H9 (cell line): ENCODE measurements at regions not wholly inside any gene's neighbourhood (a gene's known extent, or its start where the extent isn't known, plus 50 kb on each side); places are given as distances from the start of the nearest gene placed in this dataset.

Experiments used
- DNase-seq: peaks from one replicate; pipeline ENCODE4 v3.0.0-alpha.2; 2017
- H2AFZ ChIP-seq: one replicate; pipeline ENCODE4 v1.6.1; 2013; ENCODE audit warnings: mild to moderate bottlenecking, low read length, control low read depth, moderate library complexity
- H2AK5ac ChIP-seq: 2 replicates; pipeline ENCODE4 v1.6.1; 2013; ENCODE audit warnings: low read length, control low read depth, mixed read lengths; ENCODE audit not compliant: insufficient read length
- H2BK120ac ChIP-seq: one replicate; pipeline ENCODE4 v1.6.1; 2013; ENCODE audit warnings: low read depth, mild to moderate bottlenecking, low read length, control low read depth, inconsistent platforms; ENCODE audit not compliant: poor library complexity, severe bottlenecking
- H2BK12ac ChIP-seq: 2 replicates; pipeline ENCODE4 v1.6.1; 2013; ENCODE audit warnings: low read length, control low read depth, mixed read lengths, low read depth; ENCODE audit not compliant: insufficient read length
- H2BK15ac ChIP-seq: 2 replicates; pipeline ENCODE4 v1.6.1; 2013; ENCODE audit warnings: low read depth, low read length, control low read depth
- H2BK20ac ChIP-seq: one replicate; pipeline ENCODE4 v1.6.1; 2013; ENCODE audit warnings: low read depth, mild to moderate bottlenecking, low read length, control low read depth, inconsistent platforms; ENCODE audit not compliant: poor library complexity, severe bottlenecking
- H2BK5ac ChIP-seq: 2 replicates; pipeline ENCODE4 v1.6.1; 2013; ENCODE audit warnings: low read length, control low read depth, mixed read lengths; ENCODE audit not compliant: insufficient read length
- H3K14ac ChIP-seq: 2 replicates; pipeline ENCODE4 v1.6.1; 2013; ENCODE audit warnings: low read length, control low read depth; ENCODE audit not compliant: insufficient read depth
- H3K18ac ChIP-seq: 2 replicates; pipeline ENCODE4 v1.6.1; 2013; ENCODE audit warnings: low read depth, mild to moderate bottlenecking, mixed read lengths, low read length, control low read depth; ENCODE audit not compliant: insufficient read length
- H3K23ac ChIP-seq: 2 replicates; pipeline ENCODE4 v1.6.1; 2013; ENCODE audit warnings: low read length, control low read depth, mixed read lengths, low read depth; ENCODE audit not compliant: insufficient read length
- H3K23me2 ChIP-seq: 2 replicates; pipeline ENCODE4 v1.6.1; 2013; ENCODE audit warnings: low read depth, mild to moderate bottlenecking, mixed read lengths, low read length, control low read depth; ENCODE audit not compliant: insufficient read length, poor library complexity, severe bottlenecking
- H3K27ac ChIP-seq: 2 replicates; pipeline ENCODE4 v1.5.1; 2013; ENCODE audit warnings: low read length, control low read depth, mixed read lengths, low read depth; ENCODE audit not compliant: insufficient read length
- H3K27me3 ChIP-seq: 2 replicates; pipeline ENCODE4 v1.6.1; 2013; ENCODE audit warnings: low read length, control low read depth, inconsistent platforms; ENCODE audit not compliant: insufficient read depth
- H3K4ac ChIP-seq: 2 replicates; pipeline ENCODE4 v1.6.1; 2013; ENCODE audit warnings: low read depth, mild to moderate bottlenecking, control low read depth, inconsistent platforms, low read length, moderate library complexity
- H3K4me1 ChIP-seq: 2 replicates; pipeline ENCODE4 v1.6.1; 2013; ENCODE audit warnings: low read length, control low read depth, inconsistent platforms; ENCODE audit not compliant: insufficient read depth
- H3K4me2 ChIP-seq: 2 replicates; pipeline ENCODE4 v1.6.1; 2013; ENCODE audit warnings: low read length, control low read depth, mixed read lengths; ENCODE audit not compliant: insufficient read length, insufficient read depth
- H3K56ac ChIP-seq: 2 replicates; pipeline ENCODE4 v1.6.1; 2013; ENCODE audit warnings: low read depth, mild to moderate bottlenecking, mixed read lengths, low read length, control low read depth; ENCODE audit not compliant: insufficient read length
- H3K79me1 ChIP-seq: 2 replicates; pipeline ENCODE4 v1.6.1; 2013; ENCODE audit warnings: low read depth, mild to moderate bottlenecking, moderate library complexity, low read length, control low read depth, inconsistent platforms; ENCODE audit not compliant: insufficient read depth, poor library complexity, severe bottlenecking
- H3K79me2 ChIP-seq: 2 replicates; pipeline ENCODE4 v1.6.1; 2013; ENCODE audit warnings: low read length, control low read depth, inconsistent platforms; ENCODE audit not compliant: insufficient read depth
- H3K9ac ChIP-seq: 2 replicates; pipeline ENCODE4 v1.6.1; 2013; ENCODE audit warnings: low read length, control low read depth, mixed read lengths; ENCODE audit not compliant: insufficient read length; ENCODE audit errors: extremely low read depth
- H3K9me3 ChIP-seq: one replicate; pipeline ENCODE4 v1.6.1; 2013; ENCODE audit warnings: low read depth, low read length, inconsistent platforms; ENCODE audit not compliant: control insufficient read depth
- H3T11ph ChIP-seq: one replicate; pipeline ENCODE4 v1.6.1; 2013; ENCODE audit warnings: mild to moderate bottlenecking, low read length, control low read depth, inconsistent platforms
- H4K20me1 ChIP-seq: one replicate; pipeline ENCODE4 v1.6.1; 2013; ENCODE audit not compliant: control insufficient read depth, insufficient read length, insufficient read depth
- H4K5ac ChIP-seq: 2 replicates; pipeline ENCODE4 v1.6.1; 2013; ENCODE audit warnings: low read depth, mild to moderate bottlenecking, mixed read lengths, low read length, control low read depth; ENCODE audit not compliant: insufficient read length
- H4K8ac ChIP-seq: replicated peaks from 2 replicates; pipeline ENCODE4 v1.6.1; 2013; ENCODE audit warnings: low read length, control low read depth, mixed read lengths, low read depth; ENCODE audit not compliant: insufficient read length
- H4K91ac ChIP-seq: 2 replicates; pipeline ENCODE4 v1.6.1; 2013; ENCODE audit warnings: low read depth, mild to moderate bottlenecking, moderate library complexity, mixed read lengths, low read length, control low read depth; ENCODE audit not compliant: insufficient read length
- H3K27ac Mint-ChIP-seq, 3 experiments: 2 replicates in 2 of 3; 3 replicates in 1 of 3; pipeline ENCODE4 v1.8.0; 2020 to 2021; ENCODE audit warnings: mixed read lengths in 3 of 3, mild to moderate bottlenecking in 1 of 3, moderate library complexity in 1 of 3
- H3K27me3 Mint-ChIP-seq: 2 replicates; pipeline ENCODE4 v1.8.0; 2021; ENCODE audit warnings: low read depth, mild to moderate bottlenecking, moderate library complexity, mixed read lengths
- H3K36me3 Mint-ChIP-seq, 3 experiments: 2 replicates in 2 of 3; 3 replicates in 1 of 3; pipeline ENCODE4 v1.8.0; 2020 to 2021; ENCODE audit warnings: low read depth in 3 of 3, mixed read lengths in 3 of 3; ENCODE audit not compliant: insufficient read depth in 1 of 3
- H3K4me1 Mint-ChIP-seq, 2 experiments: 2 replicates each; pipeline ENCODE4 v1.8.0; 2020; ENCODE audit warnings: mixed read lengths in 2 of 2
- H3K4me3 Mint-ChIP-seq, 2 experiments: 2 replicates in 1 of 2; 3 replicates in 1 of 2; pipeline ENCODE4 v1.8.0; 2020 to 2021; ENCODE audit warnings: mild to moderate bottlenecking in 2 of 2, mixed read lengths in 2 of 2, moderate library complexity in 1 of 2
- H3K9me3 Mint-ChIP-seq, 2 experiments: 2 replicates in 1 of 2; 3 replicates in 1 of 2; pipeline ENCODE4 v1.8.0; 2020; ENCODE audit warnings: mild to moderate bottlenecking in 2 of 2, mixed read lengths in 2 of 2, moderate library complexity in 1 of 2
- WGBS: extraction: QIAGEN DNeasy Blood & Tissue Kit; methylation state at CpG from one replicate; pipeline ENCODE4 v1.1.7; 2013; ENCODE audit warnings: missing lambda C conversion rate, low lambda C conversion rate, mixed read lengths; ENCODE audit not compliant: insufficient read length; ENCODE audit errors: extremely low coverage; 5-methylcytosine and 5-hydroxymethylcytosine counted together
- TF ChIP-seq, protein P1 (sequence below): fragments of 200-600 bp; sonication (generic); conservative IDR thresholded peaks from 3 replicates; pipeline ENCODE4 v1.8.0; 2021; ENCODE audit warnings: antibody characterized with exemption, mild to moderate bottlenecking

DNA sequence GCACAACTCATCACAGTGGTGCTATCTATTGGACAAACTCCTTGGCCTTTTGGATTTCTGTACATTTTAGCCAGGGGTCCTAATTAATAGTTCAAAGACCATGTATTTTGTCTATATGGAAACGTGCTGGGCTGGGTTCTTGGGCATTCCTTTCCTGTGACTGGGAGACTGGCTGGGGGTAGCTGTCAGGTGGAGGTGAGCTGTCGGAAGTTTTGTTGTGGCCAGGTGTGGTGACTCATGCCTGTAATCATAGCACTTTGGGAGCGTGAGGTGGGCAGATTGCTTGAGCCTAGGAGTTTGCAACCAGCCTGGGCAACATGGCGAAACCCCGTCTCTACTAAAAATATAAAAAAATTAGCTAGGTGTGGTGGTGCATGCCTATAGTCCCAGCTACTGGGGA, 392.4 kb downstream of the RPS6KC1 start:
- no peak overlapping the region for H3K27ac Mint-ChIP-seq
- Histone ChIP-seq H3K23ac (no peak overlapping the region), H3K23me2 (no peaks in the 10 kb centered on the region), H3K9ac (no peak overlapping the region), H2BK20ac (no peak overlapping the region), H3K4me2 (no peak overlapping the region), H4K5ac (no peak overlapping the region), H3K79me2 (no peaks in the 10 kb centered on the region), H3K4me1 (no peaks in the 10 kb centered on the region), H2BK5ac (no peak overlapping the region), H2BK12ac (no peak overlapping the region), H3K27me3 (peaks cover 2% of the 10 kb centered on the region; the same call in 1 of the 2 replicates), H2BK15ac (no peak overlapping the region), H2AFZ (no peak overlapping the region), H3K56ac (no peak overlapping the region), H4K20me1 (no peaks in the 10 kb centered on the region), H4K91ac (no peak overlapping the region), H2BK120ac (no peak overlapping the region), H3K27ac (no peak overlapping the region), H3K18ac (no peak overlapping the region), H3K9me3 (no peaks in the 10 kb centered on the region), H4K8ac (no peak overlapping the region), H3K79me1 (no peaks in the 10 kb centered on the region), H2AK5ac (no peak overlapping the region), H3K4ac (no peak overlapping the region), H3T11ph (no peak overlapping the region), H3K14ac (no peak overlapping the region)
- TF ChIP-seq, protein P1, sequence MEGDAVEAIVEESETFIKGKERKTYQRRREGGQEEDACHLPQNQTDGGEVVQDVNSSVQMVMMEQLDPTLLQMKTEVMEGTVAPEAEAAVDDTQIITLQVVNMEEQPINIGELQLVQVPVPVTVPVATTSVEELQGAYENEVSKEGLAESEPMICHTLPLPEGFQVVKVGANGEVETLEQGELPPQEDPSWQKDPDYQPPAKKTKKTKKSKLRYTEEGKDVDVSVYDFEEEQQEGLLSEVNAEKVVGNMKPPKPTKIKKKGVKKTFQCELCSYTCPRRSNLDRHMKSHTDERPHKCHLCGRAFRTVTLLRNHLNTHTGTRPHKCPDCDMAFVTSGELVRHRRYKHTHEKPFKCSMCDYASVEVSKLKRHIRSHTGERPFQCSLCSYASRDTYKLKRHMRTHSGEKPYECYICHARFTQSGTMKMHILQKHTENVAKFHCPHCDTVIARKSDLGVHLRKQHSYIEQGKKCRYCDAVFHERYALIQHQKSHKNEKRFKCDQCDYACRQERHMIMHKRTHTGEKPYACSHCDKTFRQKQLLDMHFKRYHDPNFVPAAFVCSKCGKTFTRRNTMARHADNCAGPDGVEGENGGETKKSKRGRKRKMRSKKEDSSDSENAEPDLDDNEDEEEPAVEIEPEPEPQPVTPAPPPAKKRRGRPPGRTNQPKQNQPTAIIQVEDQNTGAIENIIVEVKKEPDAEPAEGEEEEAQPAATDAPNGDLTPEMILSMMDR: no peak
- peaks cover 3% of the 10 kb centered on the region in 2 experiments; a peak in 1 of 4 replicates for H3K4me1 Mint-ChIP-seq
- no peaks in the 10 kb centered on the region for H3K36me3 Mint-ChIP-seq
- no CpG with 5 or more reads among the region's 5 CpGs for WGBS
- DNase-seq: no peak
- H3K27me3 Mint-ChIP-seq: no peaks in the 10 kb centered on the region
- no peaks in the 10 kb centered on the region for H3K9me3 Mint-ChIP-seq
- no peak overlapping the region for H3K4me3 Mint-ChIP-seq
